Activated CD4-positive, alpha-beta T cell treated with anti-CD3 and anti-CD28 coated beads, Interleukin-10, Interleukin-2, amounts not matched to agents 100 ng/mL and 50 ng/mL, durations not matched to agents 16 hours and 8 hours (primary cell): ENCODE measurements at regions not wholly inside any gene's neighbourhood (a gene's known extent, or its start where the extent isn't known, plus 50 kb on each side); places are given as distances from the start of the nearest gene placed in this dataset.
"Not testable (repeated sequence)": the region's sequence is repeated elsewhere in the genome, so short reads cannot be mapped to it uniquely, and the experiment has no call there.

Experiments
- DNase-seq: peaks from one replicate; pipeline ENCODE4 v3.0.0-alpha.2; 2020

- DNase-seq: no peak
Measured at GRCh38 chr4:130026185-130026584, 930.2 kb downstream of the C4orf33 start.

DNA sequence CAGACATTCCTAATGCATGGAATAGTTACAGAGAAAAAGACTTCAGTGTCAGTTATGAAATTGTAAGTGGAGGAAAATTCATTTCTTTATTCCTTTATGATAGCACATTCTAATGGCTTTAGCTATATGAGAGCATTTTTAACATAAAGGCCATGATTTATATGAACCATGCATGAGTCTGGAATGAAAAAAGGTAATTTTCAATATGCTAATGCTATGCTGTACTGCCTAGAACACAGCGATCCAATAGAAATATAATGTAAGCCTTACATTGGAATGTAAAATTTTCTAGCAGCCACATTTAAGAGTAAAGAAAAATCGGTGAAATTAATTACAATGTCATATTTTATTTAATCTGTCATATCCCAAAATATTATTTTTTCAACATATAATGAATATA, 932.0 kb downstream of the C4orf33 start:
- no peak for DNase-seq

- no peak for DNase-seq
Measured at GRCh38 chr4:130028552-130028951, 932.6 kb downstream of the C4orf33 start.

- DNase-seq: no peak
Measured at GRCh38 chr4:130029442-130029841, 933.5 kb downstream of the C4orf33 start.

DNA sequence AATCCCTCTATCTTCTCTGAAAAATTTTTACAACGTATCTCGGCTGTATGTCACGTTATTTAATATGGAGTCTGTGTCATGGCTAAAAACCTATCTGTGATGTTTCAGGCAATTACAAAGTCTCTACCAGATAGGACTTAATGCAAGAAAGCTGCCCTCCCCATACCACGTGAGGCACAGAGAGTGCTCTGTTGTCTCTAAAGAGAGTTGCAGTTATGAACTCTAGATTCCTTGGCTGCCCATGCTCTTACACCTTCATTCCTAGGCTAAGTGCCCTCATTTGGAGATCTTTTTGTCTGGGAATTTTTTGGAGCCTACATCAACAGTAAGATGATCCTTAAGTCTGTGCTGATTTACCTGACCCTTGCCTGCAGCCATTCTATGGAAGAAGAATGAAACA, 935.9 kb downstream of the C4orf33 start:
- DNase-seq: no peak

- DNase-seq: not testable (repeated sequence)
Measured at GRCh38 chr4:130033657-130034056, 937.7 kb downstream of the C4orf33 start.

GRCh38 chr4:130034876-130035275, 938.9 kb downstream of the C4orf33 start:
- no peak for DNase-seq

GRCh38 chr4:130035391-130035790, 939.4 kb downstream of the C4orf33 start:
- DNase-seq: no peak

DNA sequence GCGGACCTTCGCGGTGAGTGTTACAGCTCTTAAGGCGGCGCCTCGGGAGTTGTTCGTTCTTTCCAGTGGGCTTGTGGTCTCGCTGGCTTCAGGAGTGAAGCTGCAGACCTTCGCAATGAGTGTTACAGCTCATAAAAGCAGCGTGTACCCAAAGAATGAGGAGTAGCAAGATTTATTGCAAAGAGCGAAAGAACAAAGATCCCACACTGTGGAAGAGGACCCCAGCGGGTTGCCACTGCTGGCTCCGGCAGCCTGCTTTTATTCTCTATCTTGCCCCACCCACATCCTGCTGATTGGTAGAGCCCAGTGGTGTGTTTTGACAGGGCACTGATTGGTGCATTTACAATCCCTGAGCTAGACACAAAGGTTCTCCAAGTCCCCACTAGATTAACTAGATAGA, 941.9 kb downstream of the C4orf33 start:
- not testable (repeated sequence) for DNase-seq

GRCh38 chr4:130038540-130038939, 942.6 kb downstream of the C4orf33 start:
- not testable (repeated sequence) for DNase-seq

- no peak for DNase-seq
Measured at GRCh38 chr4:130043732-130044160, 947.8 kb downstream of the C4orf33 start.

GRCh38 chr4:130044788-130045531, 949.0 kb downstream of the C4orf33 start:
- DNase-seq: no peak

DNA sequence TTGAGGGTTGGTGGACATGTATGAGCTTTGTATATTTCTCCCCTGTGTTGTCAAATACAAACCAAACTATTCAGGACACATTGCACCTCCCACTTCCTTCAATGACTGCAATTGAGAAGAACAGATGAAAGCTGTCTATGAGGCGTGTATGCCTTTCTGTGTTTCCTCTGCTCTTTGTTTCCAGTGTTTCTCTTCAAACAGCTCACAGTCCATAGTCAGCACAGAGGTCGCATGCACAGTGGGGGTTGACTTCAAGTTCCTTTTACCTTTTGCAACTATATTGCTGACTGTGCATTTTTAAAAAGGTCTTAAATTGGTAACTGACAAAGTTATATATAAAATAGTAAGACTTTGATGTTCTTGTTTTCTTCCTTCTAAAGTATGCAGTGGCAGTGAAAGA, 957.8 kb downstream of the C4orf33 start:
- no peak for DNase-seq

GRCh38 chr4:130054908-130055307, 959.0 kb downstream of the C4orf33 start:
- DNase-seq: no peak

GRCh38 chr4:130056286-130056685, 960.3 kb downstream of the C4orf33 start:
- DNase-seq: no peak

DNA sequence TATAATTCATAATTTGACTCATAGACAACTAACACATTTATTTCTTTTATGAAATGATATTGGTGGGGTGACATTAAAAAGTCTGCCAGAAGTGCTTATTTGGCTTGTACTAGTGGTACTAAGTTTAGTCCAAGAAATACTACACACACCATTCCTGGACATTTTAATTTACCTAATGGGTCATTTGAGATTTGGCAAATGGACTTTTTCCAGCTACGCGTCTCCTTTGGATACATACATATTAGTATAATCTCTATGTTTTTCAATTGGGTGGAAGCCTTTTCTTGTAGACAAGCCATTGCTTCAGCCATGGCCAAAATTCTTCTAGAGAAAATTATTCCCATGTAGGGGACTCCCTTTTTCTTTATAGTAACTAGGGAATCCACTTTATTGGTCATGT, 968.5 kb downstream of the C4orf33 start:
- DNase-seq: no peak

DNA sequence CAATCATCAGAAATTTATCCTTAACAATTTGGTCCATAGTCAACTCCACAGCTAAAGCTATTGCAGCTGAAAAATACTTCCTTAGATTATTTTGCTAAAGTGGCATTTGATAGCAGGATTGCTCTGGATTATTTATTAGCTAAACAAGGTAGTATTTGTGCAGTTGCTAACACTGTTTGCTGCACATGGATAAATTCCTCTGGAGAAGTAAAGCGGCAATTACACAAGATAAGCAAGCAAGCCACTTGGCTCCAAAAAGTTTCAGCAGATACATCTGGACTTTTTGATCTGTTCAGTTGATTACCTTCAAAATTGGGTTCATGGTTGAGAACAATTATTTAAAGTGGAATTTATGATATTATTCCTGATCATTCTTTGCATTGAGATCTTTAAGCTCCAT, 971.5 kb downstream of the C4orf33 start:
- DNase-seq: no peak

DNA sequence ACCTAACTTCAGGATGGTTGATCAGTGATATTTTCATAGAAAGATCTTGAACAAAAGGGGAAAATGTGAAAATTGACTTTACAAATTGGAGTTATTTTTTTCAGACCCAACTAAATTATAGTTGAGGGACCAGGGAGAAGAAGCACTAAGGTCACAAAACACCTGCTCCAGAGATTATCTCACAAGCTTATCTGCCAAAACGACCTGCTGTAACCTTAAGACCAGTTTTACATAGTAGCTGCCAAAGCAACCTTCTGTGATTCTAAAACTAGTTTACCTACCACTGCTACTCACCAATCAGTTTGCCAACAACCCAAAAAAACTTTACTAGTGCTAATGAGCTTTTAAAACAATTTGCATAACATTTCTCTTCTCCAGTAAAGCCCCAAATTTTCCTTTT, 972.1 kb downstream of the C4orf33 start:
- no peak for DNase-seq

GRCh38 chr4:130071746-130072145, 975.8 kb downstream of the C4orf33 start:
- no peak for DNase-seq

DNA sequence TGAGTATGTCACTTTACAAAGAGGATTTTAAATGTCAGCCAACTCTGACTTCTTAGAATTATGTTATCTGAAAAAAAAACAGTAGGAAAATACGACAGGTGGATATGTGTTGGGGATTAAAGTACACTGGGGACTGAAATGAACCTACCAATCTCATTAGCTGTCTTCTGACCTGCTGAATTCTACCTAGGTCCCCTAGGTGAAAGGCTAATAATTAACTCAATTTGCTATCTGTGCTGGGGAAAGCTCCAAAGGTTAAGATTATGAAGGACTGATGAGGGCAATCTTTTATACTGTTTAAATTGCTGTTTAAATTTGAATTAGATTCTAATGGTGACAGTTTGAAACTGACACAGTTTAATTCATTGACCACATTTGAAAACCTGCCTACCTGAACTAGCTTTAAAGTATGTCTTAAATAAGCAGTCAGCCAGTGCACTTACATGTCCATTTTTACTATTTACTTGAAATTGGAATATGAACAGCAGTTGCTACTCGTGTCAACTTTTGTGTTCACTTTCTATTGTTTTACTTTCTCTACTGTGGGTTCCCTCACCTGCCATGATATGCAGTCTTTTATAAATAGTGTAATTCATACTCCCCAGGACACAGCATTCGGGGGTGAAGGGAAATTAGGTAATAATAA, 977.3 kb downstream of the C4orf33 start:
- no peak for DNase-seq

- no peak for DNase-seq
Measured at GRCh38 chr4:130074096-130074495, 978.1 kb downstream of the C4orf33 start.

- no peak for DNase-seq
Measured at GRCh38 chr4:130077275-130077674, 981.3 kb downstream of the C4orf33 start.

DNA sequence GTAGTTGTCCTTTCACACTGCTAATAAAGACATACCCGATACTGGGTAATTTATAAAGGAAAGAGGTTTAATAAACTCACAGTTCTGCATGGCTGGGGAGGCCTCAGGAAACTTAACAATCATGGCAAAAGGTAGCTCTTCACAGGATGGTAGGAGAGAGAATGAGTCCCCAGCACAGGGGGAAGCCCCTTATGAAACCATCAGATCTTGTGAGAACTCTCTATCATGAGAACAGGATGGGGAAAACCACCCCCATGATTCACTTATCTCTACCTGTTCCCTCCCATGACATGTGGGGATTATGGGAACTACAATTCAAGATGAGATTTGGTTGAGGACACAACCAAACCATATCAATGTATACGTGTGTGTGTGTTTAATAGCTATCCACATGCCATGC, 983.1 kb downstream of the C4orf33 start:
- not testable (repeated sequence) for DNase-seq

- DNase-seq: no peak
Measured at GRCh38 chr4:130080872-130081451, 985.0 kb downstream of the C4orf33 start.
